H1 (cell line): ENCODE measurements at regions not wholly inside any gene's neighbourhood (a gene's known extent, or its start where the extent isn't known, plus 50 kb on each side); places are given as distances from the start of the nearest gene placed in this dataset.

Experiments used
- CTCF ChIA-PET: fragments of 300-600 bp; sonication (Branson Sonifier 250); formaldehyde crosslinking; loops from one replicate; lab custom pipeline; 2021; ENCODE audit not compliant: partially characterized antibody; lab: Charles Lee
- POLR2A ChIA-PET: fragments of 300-600 bp; sonication (Branson Sonifier 250); formaldehyde crosslinking; loops from one replicate; lab custom pipeline; 2021; ENCODE audit warnings: inconsistent platforms; ENCODE audit not compliant: partially characterized antibody; lab: Charles Lee
- DNase-seq, 2 experiments: peaks; one replicate each; pipeline versions ENCODE4 v3.0.0 to v3.0.0-alpha.2; 2010 to 2022; ENCODE audit warnings: low spot score in 2 of 2, low read depth in 1 of 2, mixed read lengths in 1 of 2
- FAIRE-seq: peaks from 2 replicates; lab custom pipeline; 2011; peaks lifted over from hg19 to GRCh38; lab: Jason Lieb, UNC
- H2AFZ ChIP-seq: 2 replicates; pipeline ENCODE4 v1.8.1; 2012; ENCODE audit warnings: low read length, inconsistent platforms
- H2AK5ac ChIP-seq: 2 replicates; pipeline ENCODE4 v1.6.1; 2013; ENCODE audit warnings: low read depth, low read length
- H2BK120ac ChIP-seq: replicated peaks from 2 replicates; pipeline ENCODE3; 2013; ENCODE audit warnings: low read depth, low read length, inconsistent platforms
- H2BK12ac ChIP-seq: 2 replicates; pipeline ENCODE4 v1.6.1; 2013; ENCODE audit warnings: low read depth, low read length
- H2BK15ac ChIP-seq: 2 replicates; pipeline ENCODE4 v1.6.1; 2013; ENCODE audit warnings: low read length
- H2BK20ac ChIP-seq: 2 replicates; pipeline ENCODE4 v1.6.1; 2013; ENCODE audit warnings: low read length
- H2BK5ac ChIP-seq: 2 replicates; pipeline ENCODE4 v1.6.1; 2013; ENCODE audit warnings: low read depth, low read length
- H3K14ac ChIP-seq: 2 replicates; pipeline ENCODE4 v1.6.1; 2013; ENCODE audit warnings: inconsistent platforms; ENCODE audit not compliant: insufficient read length
- H3K18ac ChIP-seq: 2 replicates; pipeline ENCODE4 v1.6.1; 2013; ENCODE audit warnings: low read length; ENCODE audit errors: extremely low read depth
- H3K23ac ChIP-seq: 2 replicates; pipeline ENCODE4 v1.6.1; 2013; ENCODE audit warnings: inconsistent platforms; ENCODE audit not compliant: insufficient read length
- H3K23me2 ChIP-seq: 2 replicates; pipeline ENCODE4 v1.6.1; 2013; ENCODE audit warnings: low read depth, low read length
- H3K27ac ChIP-seq: 2 replicates; pipeline ENCODE4 v1.6.1; 2011; ENCODE audit warnings: low read depth, low read length, inconsistent platforms
- H3K27me3 ChIP-seq, 4 experiments: replicated peaks in 1 of 4; 1 replicate in 1 of 4; 2 replicates in 3 of 4; pipeline versions ENCODE4 v1.6.1 to v1.8.1; 2011 to 2013; ENCODE audit warnings: low read length in 3 of 4, mild to moderate bottlenecking in 3 of 4, inconsistent platforms in 2 of 4, mixed read lengths in 2 of 4, moderate library complexity in 1 of 4; ENCODE audit not compliant: control insufficient read depth in 3 of 4, insufficient read depth in 3 of 4; ENCODE audit errors: extremely low read depth in 1 of 4
- H3K36me3 ChIP-seq, 4 experiments: 2 replicates each; pipeline versions ENCODE4 v1.6.1 to v1.8.1; 2011 to 2013; ENCODE audit warnings: mild to moderate bottlenecking in 4 of 4, low read length in 3 of 4, moderate library complexity in 2 of 4, control low read depth in 1 of 4, inconsistent platforms in 1 of 4; ENCODE audit not compliant: insufficient read depth in 4 of 4, control insufficient read depth in 2 of 4
- H3K4ac ChIP-seq: replicated peaks from 2 replicates; pipeline ENCODE3; 2013; ENCODE audit warnings: low read length, low read depth, mixed read lengths, inconsistent platforms; ENCODE audit not compliant: insufficient read length
- H3K4me1 ChIP-seq, 4 experiments: replicated peaks in 1 of 4; 1 replicate in 1 of 4; 2 replicates in 3 of 4; pipeline versions ENCODE4 v1.6.1 to v1.8.1; 2011 to 2013; ENCODE audit warnings: low read length in 3 of 4, inconsistent platforms in 2 of 4, mixed read lengths in 1 of 4; ENCODE audit not compliant: insufficient read depth in 4 of 4, control insufficient read depth in 3 of 4
- H3K4me2 ChIP-seq, 2 experiments: 2 replicates each; pipeline versions ENCODE4 v1.6.1 to v1.8.1; 2011 to 2013; ENCODE audit warnings: low read depth in 2 of 2, low read length in 2 of 2, control low read depth in 1 of 2, inconsistent platforms in 1 of 2, mild to moderate bottlenecking in 1 of 2; ENCODE audit not compliant: insufficient read depth in 1 of 2
- H3K4me3 ChIP-seq, 4 experiments: fragments of 200-600, 300-600 bp in 1 of 4; sonication (generic), shearing (Covaris generic), sonication (Bioruptor Twin) in 1 of 4; 2 replicates each; pipeline versions ENCODE4 v1.5.1 to v1.8.1; 2011 to 2016; ENCODE audit warnings: low read length in 4 of 4, low read depth in 3 of 4, control low read depth in 2 of 4, inconsistent platforms in 2 of 4, mild to moderate bottlenecking in 2 of 4, mixed read lengths in 1 of 4, moderate library complexity in 1 of 4; ENCODE audit not compliant: insufficient read depth in 2 of 4; ENCODE audit errors: extremely low read depth in 1 of 4
- H3K56ac ChIP-seq: replicated peaks from 2 replicates; pipeline ENCODE3; 2013; ENCODE audit warnings: low read depth, mild to moderate bottlenecking, mixed read lengths, low read length, inconsistent platforms; ENCODE audit not compliant: insufficient read length
- H3K79me1 ChIP-seq: 2 replicates; pipeline ENCODE4 v1.6.1; 2013; ENCODE audit warnings: low read depth, low read length, control low read depth
- H3K79me2 ChIP-seq, 2 experiments: 2 replicates each; pipeline versions ENCODE4 v1.6.1 to v1.8.1; 2012 to 2013; ENCODE audit warnings: low read length in 2 of 2, mild to moderate bottlenecking in 2 of 2, inconsistent platforms in 1 of 2; ENCODE audit not compliant: insufficient read depth in 2 of 2, control insufficient read depth in 1 of 2
- H3K9ac ChIP-seq, 4 experiments: replicated peaks in 1 of 4; 1 replicate in 1 of 4; 2 replicates in 3 of 4; pipeline versions ENCODE4 v1.6.1 to v1.8.1; 2011 to 2013; ENCODE audit warnings: low read depth in 3 of 4, low read length in 3 of 4, control low read depth in 2 of 4, mild to moderate bottlenecking in 2 of 4, moderate library complexity in 2 of 4, inconsistent platforms in 1 of 4; ENCODE audit errors: extremely low read depth in 1 of 4
- H3K9me3 ChIP-seq, 2 experiments: 2 replicates each; pipeline versions ENCODE4 v1.6.1 to v1.8.1; 2012 to 2013; ENCODE audit warnings: mild to moderate bottlenecking in 2 of 2, moderate library complexity in 2 of 2, control low read depth in 1 of 2, inconsistent platforms in 1 of 2, low read depth in 1 of 2, low read length in 1 of 2, mixed read lengths in 1 of 2; ENCODE audit not compliant: insufficient read depth in 2 of 2
- H4K20me1 ChIP-seq, 2 experiments: replicated peaks in 1 of 2; 2 replicates each; pipeline versions ENCODE3 to v1.8.1; 2011 to 2013; ENCODE audit warnings: inconsistent platforms in 2 of 2, low read length in 2 of 2, mild to moderate bottlenecking in 1 of 2; ENCODE audit not compliant: insufficient read depth in 2 of 2, control insufficient read depth in 1 of 2
- H4K5ac ChIP-seq: 2 replicates; pipeline ENCODE4 v1.6.1; 2013; ENCODE audit warnings: low read length, low read depth, mixed read lengths, inconsistent platforms; ENCODE audit not compliant: insufficient read length
- H4K8ac ChIP-seq: 2 replicates; pipeline ENCODE4 v1.8.0; 2013; ENCODE audit warnings: mild to moderate bottlenecking, moderate library complexity, low read length, inconsistent platforms; ENCODE audit not compliant: insufficient read depth; ENCODE audit errors: extremely low read depth
- H4K91ac ChIP-seq: replicated peaks from 2 replicates; pipeline ENCODE3; 2013; ENCODE audit warnings: low read length, mixed read lengths, inconsistent platforms; ENCODE audit not compliant: insufficient read length
- BCL11A ChIP-seq, 2 experiments: IDR thresholded peaks; one replicate each; pipeline ENCODE4 v1.6.1; 2011; ENCODE audit warnings: low read depth in 2 of 2, low read length in 2 of 2, mild to moderate bottlenecking in 2 of 2
- CBX8 ChIP-seq: fragments of 300-800, 300-1000 bp; sonication (generic); IDR thresholded peaks from 2 replicates; pipeline ENCODE4 v1.7.1; 2016; ENCODE audit warnings: low read depth, low read length, borderline replicate concordance
- HDAC2 ChIP-seq, 2 experiments: fragments of 300-600 bp in 1 of 2; sonication (generic) in 1 of 2; IDR thresholded peaks; 2 replicates each; pipeline ENCODE4 v1.6.1; 2011 to 2012; ENCODE audit warnings: low read depth in 2 of 2, low read length in 2 of 2, mild to moderate bottlenecking in 2 of 2, moderate library complexity in 2 of 2, borderline replicate concordance in 1 of 2, inconsistent platforms in 1 of 2
- KDM1A ChIP-seq: fragments of 200-600, 300-600 bp; sonication (generic); IDR thresholded peaks from 2 replicates; pipeline ENCODE4 v1.7.1; 2016; ENCODE audit warnings: mild to moderate bottlenecking, low read length, borderline replicate concordance
- MAFK ChIP-seq: IDR thresholded peaks from 2 replicates; pipeline ENCODE4 v1.6.1; 2012; ENCODE audit warnings: low read depth, mild to moderate bottlenecking, improper control_type of control experiment, low read length
- NANOG ChIP-seq: IDR thresholded peaks from 2 replicates; pipeline ENCODE4 v1.6.1; 2011; ENCODE audit warnings: low read length, low read depth, mild to moderate bottlenecking, inconsistent platforms; ENCODE audit not compliant: insufficient read depth, poor library complexity, severe bottlenecking
- POU5F1 ChIP-seq: IDR thresholded peaks from 2 replicates; pipeline ENCODE4 v1.6.1; 2011; ENCODE audit warnings: low read depth, mild to moderate bottlenecking, low read length, moderate library complexity
- RBBP5 ChIP-seq: IDR thresholded peaks from 2 replicates; pipeline ENCODE4 v1.7.1; 2012; ENCODE audit warnings: low read depth, mild to moderate bottlenecking, inconsistent platforms, low read length, moderate library complexity, borderline replicate concordance
- WGBS, 2 experiments: shearing (Covaris generic) in 1 of 2; methylation state at CpG; one replicate each; pipeline versions ENCODE4 v1.1.6 to v1.1.7; 2013 to 2015; ENCODE audit warnings: low lambda C conversion rate in 2 of 2, mixed read lengths in 2 of 2, inconsistent platforms in 1 of 2, low coverage in 1 of 2, missing lambda C conversion rate in 1 of 2; ENCODE audit not compliant: insufficient replicate concordance in 2 of 2, insufficient coverage in 1 of 2, insufficient read length in 1 of 2; ENCODE audit errors: extremely low coverage in 1 of 2, missing lambda C conversion rate in 1 of 2; 5-methylcytosine and 5-hydroxymethylcytosine counted together

DNA sequence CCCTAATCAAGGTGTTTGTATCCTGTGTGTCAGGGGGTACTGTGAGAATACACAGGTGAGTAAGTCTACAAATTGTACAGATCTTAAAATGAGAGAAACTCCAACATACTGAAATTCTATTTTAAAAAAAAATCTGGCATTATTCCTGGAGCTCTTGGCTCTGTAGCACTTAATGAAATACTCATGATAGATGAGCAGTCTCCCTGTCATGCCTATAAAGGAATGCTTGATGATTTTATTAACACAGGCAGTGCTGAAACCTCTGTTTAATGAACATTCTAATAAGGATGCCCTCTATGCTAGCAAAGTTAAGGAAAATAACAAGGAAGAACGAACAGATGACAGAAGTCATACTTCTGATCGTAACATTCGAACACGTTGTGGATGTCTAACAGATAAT, 233.9 kb upstream of the NEGR1 start:
- H3K27ac ChIP-seq = no peak overlapping the region

More for the DNA sequence above, 233.9 kb upstream of the NEGR1 start:
- H3K56ac ChIP-seq = no peak overlapping the region
- H3K9ac ChIP-seq = no peak overlapping the region
- H3K4ac ChIP-seq = no peak overlapping the region
- H2BK120ac ChIP-seq = no peak overlapping the region
- H2BK20ac ChIP-seq = no peak overlapping the region
- no peaks in the 10 kb centered on the region for H3K27me3 ChIP-seq
- WGBS, 2 experiments = 83% methylated on average over 4 of the region's 4 CpGs; no CpG with 5 or more reads in 1 of the 2 experiments
- H2AK5ac ChIP-seq = no peak overlapping the region
- no peaks in the 10 kb centered on the region for H4K20me1 ChIP-seq
- H2BK5ac ChIP-seq = no peak overlapping the region
- ChIA-PET CTCF (interaction anchor here (1.0 kb wide), 1 partner anchor 14 kb away, joined by 3 read pairs; no protein-coding TSS in a partner anchor), POLR2A (no interaction called here)
- no peak for DNase-seq
- no peak overlapping the region for H3K4me2 ChIP-seq
- H3K79me1 ChIP-seq = no peaks in the 10 kb centered on the region
- H3K79me2 ChIP-seq = no peaks in the 10 kb centered on the region
- no peak overlapping the region for H4K8ac ChIP-seq
- H3K23me2 ChIP-seq = no peaks in the 10 kb centered on the region
- no peak overlapping the region for H2AFZ ChIP-seq
- no peak for FAIRE-seq
- H3K14ac ChIP-seq = no peak overlapping the region
- H3K4me3 ChIP-seq = no peak overlapping the region
- H3K18ac ChIP-seq = no peak overlapping the region
- H3K4me1 ChIP-seq = peaks cover 0 to 5% (median 0%) of the 10 kb centered on the region in 4 experiments; a peak in 2 of 7 replicates
- no peaks in the 10 kb centered on the region for H3K9me3 ChIP-seq
- no peaks in the 10 kb centered on the region for H3K36me3 ChIP-seq
- no peak overlapping the region for H3K23ac ChIP-seq
- H2BK15ac ChIP-seq = no peak overlapping the region
- no peak overlapping the region for H4K5ac ChIP-seq
- no peak for TF ChIP-seq BCL11A (IDR thresholded peaks at IDR 0.05; ENCODE audit: low read depth in 2 of 2, low read length in 2 of 2)
- TF ChIP-seq CBX8 = no peak
- no peak for TF ChIP-seq MAFK
- no peak for TF ChIP-seq HDAC2 (IDR thresholded peaks at IDR 0.05; ENCODE audit: borderline replicate concordance in 1 of 2, low read depth in 2 of 2, low read length in 2 of 2)
- TF ChIP-seq NANOG = no peak
- no peak for TF ChIP-seq POU5F1
- no peak for TF ChIP-seq RBBP5
- TF ChIP-seq KDM1A = no peak
- H2BK12ac ChIP-seq = no peak overlapping the region
- H4K91ac ChIP-seq = no peak overlapping the region
